ENCODE measurements at regions not wholly inside any gene's neighbourhood (a gene's known extent, or its start where the extent isn't known, plus 50 kb on each side); places are given as distances from the start of the nearest gene placed in this dataset.

DNA sequence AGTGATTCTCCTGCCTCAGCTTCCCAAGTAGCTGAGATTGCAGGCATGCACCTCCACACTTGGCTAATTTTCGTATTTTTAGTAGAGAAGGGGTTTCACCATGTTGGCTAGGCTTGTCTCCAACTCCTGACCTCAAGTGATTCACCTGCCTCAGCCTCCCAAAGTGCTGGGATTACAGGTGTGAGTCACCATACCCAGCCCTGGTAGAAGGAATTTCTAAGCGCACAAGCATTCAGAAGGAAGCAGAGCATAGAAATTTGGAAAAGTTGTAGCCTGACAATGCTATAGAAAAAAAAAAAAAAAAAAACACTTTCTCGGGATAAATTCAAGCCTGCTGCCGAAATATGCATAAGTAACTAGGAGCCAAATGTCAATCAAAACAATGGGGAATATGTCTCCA, 249.4 kb downstream of the GRB14 start:
- ChIA-PET CTCF (no interaction called here), POLR2A (ENCODE audit: low non-redundant PET) (no interaction called here)
- DNase-seq (ENCODE audit: low spot score), result no peak
- TF ChIP-seq, protein P1, sequence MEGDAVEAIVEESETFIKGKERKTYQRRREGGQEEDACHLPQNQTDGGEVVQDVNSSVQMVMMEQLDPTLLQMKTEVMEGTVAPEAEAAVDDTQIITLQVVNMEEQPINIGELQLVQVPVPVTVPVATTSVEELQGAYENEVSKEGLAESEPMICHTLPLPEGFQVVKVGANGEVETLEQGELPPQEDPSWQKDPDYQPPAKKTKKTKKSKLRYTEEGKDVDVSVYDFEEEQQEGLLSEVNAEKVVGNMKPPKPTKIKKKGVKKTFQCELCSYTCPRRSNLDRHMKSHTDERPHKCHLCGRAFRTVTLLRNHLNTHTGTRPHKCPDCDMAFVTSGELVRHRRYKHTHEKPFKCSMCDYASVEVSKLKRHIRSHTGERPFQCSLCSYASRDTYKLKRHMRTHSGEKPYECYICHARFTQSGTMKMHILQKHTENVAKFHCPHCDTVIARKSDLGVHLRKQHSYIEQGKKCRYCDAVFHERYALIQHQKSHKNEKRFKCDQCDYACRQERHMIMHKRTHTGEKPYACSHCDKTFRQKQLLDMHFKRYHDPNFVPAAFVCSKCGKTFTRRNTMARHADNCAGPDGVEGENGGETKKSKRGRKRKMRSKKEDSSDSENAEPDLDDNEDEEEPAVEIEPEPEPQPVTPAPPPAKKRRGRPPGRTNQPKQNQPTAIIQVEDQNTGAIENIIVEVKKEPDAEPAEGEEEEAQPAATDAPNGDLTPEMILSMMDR (conservative IDR thresholded peaks at IDR 0.05; ENCODE audit: low read depth), result no peak
- H3K27ac ChIP-seq, result no peak overlapping the region

DNA sequence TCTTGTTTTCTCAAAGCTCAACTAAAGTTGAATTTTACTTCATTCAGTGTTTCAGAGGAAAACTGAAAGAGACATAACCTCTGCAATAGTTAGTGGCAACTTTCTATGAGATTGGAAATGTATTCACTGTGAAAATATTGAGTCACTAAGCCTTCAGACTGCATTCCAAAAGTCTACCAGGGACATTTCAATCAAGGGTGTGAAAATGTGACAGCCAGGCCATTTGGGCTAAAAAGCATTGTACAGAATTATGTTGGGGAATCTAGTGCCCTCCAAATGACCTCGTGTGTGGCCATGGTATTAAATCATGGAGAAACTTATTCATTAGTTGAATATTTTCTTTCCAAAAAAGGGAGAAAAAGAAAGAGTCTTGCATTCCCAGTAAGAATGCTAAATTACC, 251.9 kb downstream of the GRB14 start:
- TF ChIP-seq, protein P1 (conservative IDR thresholded peaks at IDR 0.05; ENCODE audit: low read depth), result no peak
- ChIA-PET CTCF (no interaction called here), POLR2A (ENCODE audit: low non-redundant PET) (no interaction called here)
- H3K27ac ChIP-seq, result no peak overlapping the region
- no peak for DNase-seq (ENCODE audit: low spot score)

DNA sequence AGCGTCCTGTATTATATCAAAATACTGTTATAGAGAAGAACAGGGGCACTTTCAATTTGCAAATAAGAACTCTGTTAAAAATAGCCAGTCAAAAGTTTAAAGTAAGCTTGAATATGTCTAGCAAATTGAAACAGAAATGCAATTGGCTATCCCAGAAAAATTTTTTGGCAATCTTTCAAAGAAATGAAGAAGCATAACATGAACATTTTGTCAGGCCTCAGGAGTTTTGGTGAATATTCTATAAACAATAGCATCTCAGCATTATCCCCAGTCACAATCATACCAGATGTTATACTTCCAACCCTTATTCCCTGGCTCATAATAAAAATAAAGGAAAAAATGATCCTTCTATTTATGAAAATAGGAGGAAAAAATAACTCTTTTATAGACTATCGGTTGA, 252.4 kb downstream of the GRB14 start:
- no peak for DNase-seq (ENCODE audit: low spot score)
- ChIA-PET POLR2A (ENCODE audit: low non-redundant PET) (no interaction called here), CTCF (no interaction called here)
- TF ChIP-seq, protein P1 (conservative IDR thresholded peaks at IDR 0.05; ENCODE audit: low read depth), result no peak
- H3K27ac ChIP-seq, result no peak overlapping the region

DNA sequence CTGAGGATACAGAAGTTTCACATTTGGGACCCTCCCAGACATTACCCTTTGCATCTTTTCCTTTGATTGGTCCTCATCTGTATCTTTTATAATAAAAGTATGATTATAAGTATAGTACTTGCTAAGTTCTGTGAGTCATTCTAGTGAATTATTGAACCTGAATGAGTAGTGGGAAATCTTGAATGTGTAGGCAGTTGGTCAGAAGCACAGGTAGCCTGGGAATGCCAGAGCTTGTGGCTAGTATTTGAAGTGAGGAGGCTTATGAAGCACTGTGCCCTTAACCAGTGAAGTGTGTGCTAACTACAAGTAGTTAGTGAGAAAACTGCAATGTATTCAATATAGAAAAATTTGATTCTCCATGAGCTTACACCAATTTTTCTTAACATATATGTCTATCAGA, 257.6 kb downstream of the GRB14 start:
- TF ChIP-seq, protein P1 (conservative IDR thresholded peaks at IDR 0.05; ENCODE audit: low read depth), result no peak
- H3K27ac ChIP-seq, result no peak overlapping the region
- CTCF ChIA-PET, result no interaction called here
- DNase-seq (ENCODE audit: low spot score), result no peak
- POLR2A ChIA-PET (ENCODE audit: low non-redundant PET), result no interaction called here

DNA sequence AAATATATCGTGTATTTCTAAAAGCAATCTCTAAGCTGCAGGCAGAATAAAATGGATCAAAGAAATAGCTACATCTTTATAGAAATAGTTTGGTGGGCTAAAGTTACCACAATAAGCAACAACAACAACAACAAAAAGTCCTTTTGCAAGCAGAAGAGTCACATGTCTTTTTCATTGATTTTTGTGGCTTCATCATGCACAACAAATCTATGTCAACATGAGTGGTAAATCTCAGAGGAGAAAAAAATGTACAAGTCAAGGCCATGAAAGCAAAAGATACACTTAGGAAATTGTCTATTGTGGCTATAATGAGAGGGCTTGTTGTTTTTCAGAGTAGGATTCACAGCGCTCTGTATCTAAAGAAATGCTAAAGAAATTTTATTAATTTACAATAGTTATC, 269.7 kb downstream of the GRB14 start:
- ChIA-PET CTCF (no interaction called here), POLR2A (ENCODE audit: low non-redundant PET) (no interaction called here)
- TF ChIP-seq, protein P1 (conservative IDR thresholded peaks at IDR 0.05; ENCODE audit: low read depth), result no peak

DNA sequence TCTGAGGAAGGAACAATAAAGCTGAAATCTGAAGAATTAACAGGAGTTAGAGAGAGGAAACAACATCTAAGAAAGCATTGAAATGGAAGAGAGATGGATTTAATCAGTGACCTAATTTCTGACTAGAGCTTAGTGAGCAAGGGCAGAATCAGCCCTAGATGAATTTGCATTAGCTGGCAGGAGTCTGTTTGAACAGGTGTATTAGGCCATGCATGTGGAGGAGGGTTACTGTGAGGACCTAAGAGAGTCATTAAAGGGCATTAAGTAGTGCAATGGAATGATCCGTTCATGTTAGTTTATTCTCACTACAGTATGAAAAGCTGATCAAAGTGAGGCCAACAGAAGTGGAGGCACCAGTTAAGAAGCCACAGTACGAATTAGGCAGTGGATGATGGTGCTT, 285.3 kb downstream of the GRB14 start:
- TF ChIP-seq, protein P1 (conservative IDR thresholded peaks at IDR 0.05; ENCODE audit: low read depth), result no peak
- no peak for DNase-seq (ENCODE audit: low spot score)
- CTCF ChIA-PET, result no interaction called here
- POLR2A ChIA-PET (ENCODE audit: low non-redundant PET), result no interaction called here
- no peak overlapping the region for H3K27ac ChIP-seq

More for the DNA sequence above, 269.7 kb downstream of the GRB14 start:
- DNase-seq (ENCODE audit: low spot score), result no peak
- no peak overlapping the region for H3K27ac ChIP-seq

DNA sequence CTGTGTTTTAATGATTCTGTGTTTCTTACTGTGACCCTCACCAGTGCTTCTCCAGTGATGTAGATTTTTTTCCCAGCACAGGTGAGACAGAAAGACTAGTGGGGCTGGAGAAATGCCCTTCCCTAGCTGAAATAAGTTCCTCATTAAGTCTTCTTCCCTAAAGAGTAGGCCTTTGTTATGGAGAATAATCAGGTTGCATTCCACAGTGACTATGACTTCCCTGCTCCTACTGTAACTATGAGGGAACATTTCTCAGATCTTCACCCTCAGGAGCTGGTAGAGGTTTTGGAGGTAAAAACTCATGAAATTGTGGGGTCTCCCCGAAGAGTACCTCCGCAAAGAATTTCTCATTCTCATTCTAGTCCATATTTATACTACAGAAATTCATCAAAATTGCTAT, 286.2 kb downstream of the GRB14 start:
- H3K27ac ChIP-seq, result no peak overlapping the region
- ChIA-PET POLR2A (ENCODE audit: low non-redundant PET) (no interaction called here), CTCF (no interaction called here)
- no peak for DNase-seq (ENCODE audit: low spot score)
- TF ChIP-seq, protein P1 (conservative IDR thresholded peaks at IDR 0.05; ENCODE audit: low read depth), result no peak

Measured in RWPE1 (cell line).